Neural crest cell (in vitro differentiated cells): ENCODE measurements at regions not wholly inside any gene's neighbourhood (a gene's known extent, or its start where the extent isn't known, plus 50 kb on each side); places are given as distances from the start of the nearest gene placed in this dataset.

Source experiments
- DNase-seq: peaks from one replicate; pipeline ENCODE4 v3.0.0; 2021; ENCODE audit warnings: low read depth, mixed read lengths, low spot score
- H3K27ac Mint-ChIP-seq: one replicate; pipeline ENCODE4 v1.8.0; 2021; ENCODE audit warnings: mild to moderate bottlenecking, mixed read lengths; ENCODE audit not compliant: unreplicated experiment
- H3K27me3 Mint-ChIP-seq: 2 replicates; pipeline ENCODE4 v1.8.0; 2021; ENCODE audit warnings: low read depth, mild to moderate bottlenecking, mixed read lengths
- H3K36me3 Mint-ChIP-seq: 2 replicates; pipeline ENCODE4 v1.8.0; 2021; ENCODE audit warnings: low read depth, mild to moderate bottlenecking, mixed read lengths
- H3K4me1 Mint-ChIP-seq: 2 replicates; pipeline ENCODE4 v1.8.0; 2021; ENCODE audit warnings: mixed read lengths
- H3K4me3 Mint-ChIP-seq: one replicate; pipeline ENCODE4 v1.8.0; 2021; ENCODE audit warnings: mild to moderate bottlenecking, mixed read lengths
- H3K9me3 Mint-ChIP-seq: 2 replicates; pipeline ENCODE4 v1.8.0; 2021; ENCODE audit warnings: mixed read lengths
- TF ChIP-seq, protein P1 (sequence below): fragments of 200-600 bp; sonication (generic); conservative IDR thresholded peaks from 2 replicates; pipeline ENCODE4 v1.5.0; 2021; ENCODE audit warnings: antibody characterized with exemption, mild to moderate bottlenecking

DNA sequence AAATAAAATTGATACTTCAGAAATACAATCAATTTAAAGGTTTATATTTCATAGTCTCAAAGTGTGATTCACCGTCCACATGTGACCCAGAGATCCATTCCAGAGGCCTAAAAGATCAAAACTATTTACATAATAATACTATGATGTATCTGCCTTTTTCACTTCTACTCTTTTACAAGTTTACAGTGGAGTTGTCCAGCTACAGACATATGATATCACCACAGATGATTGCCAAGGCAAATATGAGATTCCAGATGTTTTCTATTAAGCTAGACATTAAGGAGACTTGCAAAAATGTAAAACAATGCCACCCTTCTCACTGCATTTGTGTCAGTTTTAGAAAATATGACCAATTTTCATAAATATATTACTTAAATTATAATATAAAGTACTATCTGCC is 443.7 kb downstream of the GJA1 start:
- TF ChIP-seq, protein P1, sequence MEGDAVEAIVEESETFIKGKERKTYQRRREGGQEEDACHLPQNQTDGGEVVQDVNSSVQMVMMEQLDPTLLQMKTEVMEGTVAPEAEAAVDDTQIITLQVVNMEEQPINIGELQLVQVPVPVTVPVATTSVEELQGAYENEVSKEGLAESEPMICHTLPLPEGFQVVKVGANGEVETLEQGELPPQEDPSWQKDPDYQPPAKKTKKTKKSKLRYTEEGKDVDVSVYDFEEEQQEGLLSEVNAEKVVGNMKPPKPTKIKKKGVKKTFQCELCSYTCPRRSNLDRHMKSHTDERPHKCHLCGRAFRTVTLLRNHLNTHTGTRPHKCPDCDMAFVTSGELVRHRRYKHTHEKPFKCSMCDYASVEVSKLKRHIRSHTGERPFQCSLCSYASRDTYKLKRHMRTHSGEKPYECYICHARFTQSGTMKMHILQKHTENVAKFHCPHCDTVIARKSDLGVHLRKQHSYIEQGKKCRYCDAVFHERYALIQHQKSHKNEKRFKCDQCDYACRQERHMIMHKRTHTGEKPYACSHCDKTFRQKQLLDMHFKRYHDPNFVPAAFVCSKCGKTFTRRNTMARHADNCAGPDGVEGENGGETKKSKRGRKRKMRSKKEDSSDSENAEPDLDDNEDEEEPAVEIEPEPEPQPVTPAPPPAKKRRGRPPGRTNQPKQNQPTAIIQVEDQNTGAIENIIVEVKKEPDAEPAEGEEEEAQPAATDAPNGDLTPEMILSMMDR: no peak
- peaks cover 5% of the 10 kb centered on the region for H3K9me3 Mint-ChIP-seq
- H3K4me3 Mint-ChIP-seq: no peak overlapping the region
- peaks cover 2% of the 10 kb centered on the region for H3K36me3 Mint-ChIP-seq
- H3K4me1 Mint-ChIP-seq: no peaks in the 10 kb centered on the region
- DNase-seq: no peak
- H3K27ac Mint-ChIP-seq: no peak overlapping the region
- no peaks in the 10 kb centered on the region for H3K27me3 Mint-ChIP-seq

DNA sequence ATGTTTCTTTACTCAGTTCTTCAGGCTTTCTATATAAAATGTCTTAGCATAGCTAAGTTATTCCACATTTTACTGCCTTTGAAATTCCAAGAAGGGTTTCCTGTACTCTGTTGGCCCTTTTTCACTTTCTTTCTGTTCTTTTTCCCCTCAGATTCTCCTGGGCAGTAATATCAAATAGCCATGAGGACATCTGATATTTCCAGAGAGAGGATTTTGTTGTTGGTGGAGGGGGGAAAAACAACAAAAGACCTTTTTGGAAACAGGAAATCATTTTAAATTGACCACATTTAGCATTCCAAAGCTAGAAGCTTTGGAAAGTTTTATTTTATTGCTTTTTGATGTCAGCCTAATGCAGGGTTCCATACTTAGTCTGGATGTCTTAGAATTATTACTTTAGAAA is 445.4 kb downstream of the GJA1 start:
- Mint-ChIP-seq H3K4me1 (no peaks in the 10 kb centered on the region), H3K27me3 (no peaks in the 10 kb centered on the region), H3K4me3 (no peak overlapping the region), H3K27ac (no peak overlapping the region), H3K9me3 (peaks cover 7% of the 10 kb centered on the region), H3K36me3 (peaks cover 2% of the 10 kb centered on the region)
- TF ChIP-seq, protein P1: no peak
- DNase-seq: no peak

GRCh38 chr6:121881974-121882667 is 446.7 kb downstream of the GJA1 start:
- no peak overlapping the region for H3K27ac Mint-ChIP-seq
- DNase-seq: no peak
- no peaks in the 10 kb centered on the region for H3K36me3 Mint-ChIP-seq
- TF ChIP-seq, protein P1: no peak
- H3K27me3 Mint-ChIP-seq: no peaks in the 10 kb centered on the region
- H3K4me1 Mint-ChIP-seq: no peaks in the 10 kb centered on the region
- no peak overlapping the region for H3K4me3 Mint-ChIP-seq
- H3K9me3 Mint-ChIP-seq: peaks cover 3% of the 10 kb centered on the region

GRCh38 chr6:121884091-121884490 is 448.6 kb downstream of the GJA1 start:
- Mint-ChIP-seq H3K27me3 (no peaks in the 10 kb centered on the region), H3K4me1 (no peaks in the 10 kb centered on the region), H3K4me3 (no peak overlapping the region), H3K27ac (no peak overlapping the region), H3K36me3 (no peaks in the 10 kb centered on the region), H3K9me3 (peaks cover 3% of the 10 kb centered on the region)
- no peak for DNase-seq
- TF ChIP-seq, protein P1: no peak

DNA sequence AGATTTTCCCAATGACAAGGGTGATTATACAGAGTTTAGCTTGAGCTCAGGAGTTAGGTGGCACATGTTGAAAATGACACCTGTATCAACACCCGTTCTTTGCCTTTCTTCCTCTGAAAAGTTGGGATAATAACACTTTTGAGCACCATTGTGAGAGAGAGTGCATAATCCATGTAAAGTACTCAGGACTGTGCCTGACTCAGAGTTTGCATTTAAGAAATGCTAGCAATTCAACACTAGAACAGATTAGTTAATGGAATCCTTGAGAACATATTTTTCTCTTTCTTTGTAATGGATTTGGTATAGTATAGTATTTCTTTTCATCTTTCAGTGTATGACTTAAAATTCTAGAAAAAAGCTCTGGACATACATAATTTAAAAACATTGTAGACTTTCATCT is 449.2 kb downstream of the GJA1 start:
- TF ChIP-seq, protein P1: no peak
- Mint-ChIP-seq H3K27me3 (no peaks in the 10 kb centered on the region), H3K27ac (no peak overlapping the region), H3K9me3 (peaks cover 3% of the 10 kb centered on the region), H3K4me1 (no peaks in the 10 kb centered on the region), H3K36me3 (no peaks in the 10 kb centered on the region), H3K4me3 (no peak overlapping the region)
- DNase-seq: no peak
